ENCODE measurements at regions not wholly inside any gene's neighbourhood (a gene's known extent, or its start where the extent isn't known, plus 50 kb on each side); places are given as distances from the start of the nearest gene placed in this dataset.

- H3K4me3 Mint-ChIP-seq, result no peak overlapping the region
- ChIA-PET POLR2A (no interaction called here), CTCF (no interaction called here)
- H3K4me1 Mint-ChIP-seq, result no peaks in the 10 kb centered on the region
- no peak for DNase-seq
- no peaks in the 10 kb centered on the region for H3K36me3 Mint-ChIP-seq (ENCODE audit: low read depth)
- H3K27me3 Mint-ChIP-seq, result peaks cover 10% of the 10 kb centered on the region
- H3K27ac Mint-ChIP-seq, result no peak overlapping the region
- no peaks in the 10 kb centered on the region for H3K9me3 Mint-ChIP-seq
These were observed 157.9 kb upstream of the ALDH1B1 start for GRCh38 chr9:38234479-38235170.

GRCh38 chr9:38233796-38234355, 158.6 kb upstream of the ALDH1B1 start:
- no peak for DNase-seq
- peaks cover 14% of the 10 kb centered on the region for H3K27me3 Mint-ChIP-seq
- H3K27ac Mint-ChIP-seq, result no peak overlapping the region
- ChIA-PET CTCF (no interaction called here), POLR2A (no interaction called here)
- H3K4me3 Mint-ChIP-seq, result no peak overlapping the region
- H3K4me1 Mint-ChIP-seq, result no peaks in the 10 kb centered on the region
- H3K9me3 Mint-ChIP-seq, result no peaks in the 10 kb centered on the region
- H3K36me3 Mint-ChIP-seq (ENCODE audit: low read depth), result no peaks in the 10 kb centered on the region

- POLR2A ChIA-PET, result no interaction called here
- Mint-ChIP-seq H3K27ac (no peak overlapping the region), H3K4me1 (no peaks in the 10 kb centered on the region), H3K9me3 (no peaks in the 10 kb centered on the region), H3K36me3 (ENCODE audit: low read depth) (no peaks in the 10 kb centered on the region), H3K27me3 (peaks cover 16% of the 10 kb centered on the region), H3K4me3 (no peak overlapping the region)
- no peak for DNase-seq
- CTCF ChIA-PET, result no interaction called here
These were observed 159.2 kb upstream of the ALDH1B1 start for GRCh38 chr9:38233343-38233742.

- no peak for DNase-seq
- no peaks in the 10 kb centered on the region for H3K36me3 Mint-ChIP-seq (ENCODE audit: low read depth)
- CTCF ChIA-PET, result no interaction called here
- no peak overlapping the region for H3K4me3 Mint-ChIP-seq
- no peak overlapping the region for H3K27ac Mint-ChIP-seq
- POLR2A ChIA-PET, result no interaction called here
- peaks cover 2% of the 10 kb centered on the region for H3K4me1 Mint-ChIP-seq
- H3K9me3 Mint-ChIP-seq, result no peaks in the 10 kb centered on the region
- peaks cover 16% of the 10 kb centered on the region for H3K27me3 Mint-ChIP-seq
These were observed 159.6 kb upstream of the ALDH1B1 start for GRCh38 chr9:38232895-38233294.

- Mint-ChIP-seq H3K27me3 (peaks cover 19% of the 10 kb centered on the region), H3K27ac (no peak overlapping the region), H3K9me3 (no peaks in the 10 kb centered on the region), H3K4me1 (peaks cover 16% of the 10 kb centered on the region), H3K4me3 (no peak overlapping the region), H3K36me3 (ENCODE audit: low read depth) (no peaks in the 10 kb centered on the region)
- CTCF ChIA-PET, result no interaction called here
- no peak for DNase-seq
- POLR2A ChIA-PET, result no interaction called here
These were observed 160.6 kb upstream of the SHB start for GRCh38 chr9:38229504-38230155.

- POLR2A ChIA-PET, result no interaction called here
- Mint-ChIP-seq H3K4me1 (peaks cover 16% of the 10 kb centered on the region), H3K27ac (no peak overlapping the region), H3K36me3 (ENCODE audit: low read depth) (no peaks in the 10 kb centered on the region), H3K27me3 (peaks cover 22% of the 10 kb centered on the region), H3K9me3 (no peaks in the 10 kb centered on the region), H3K4me3 (no peak overlapping the region)
- CTCF ChIA-PET, result no interaction called here
- DNase-seq, result no peak
These were observed 160.1 kb upstream of the SHB start for GRCh38 chr9:38229104-38229500.

- CTCF ChIA-PET, result interaction anchor here (1.3 kb wide), 1 partner anchor 68 kb away, joined by 6 read pairs; no protein-coding TSS in a partner anchor
These were observed 159.5 kb upstream of the SHB start for GRCh38 chr9:38228331-38229103.

GRCh38 chr9:38227656-38228055, 158.6 kb upstream of the SHB start:
- DNase-seq, result peak; percentile 38
- peaks cover 16% of the 10 kb centered on the region for H3K4me1 Mint-ChIP-seq
- H3K9me3 Mint-ChIP-seq, result no peaks in the 10 kb centered on the region
- ChIA-PET POLR2A (interaction anchor here (1.1 kb wide), 1 partner anchor 112 kb away, joined by 3 read pairs; no protein-coding TSS in a partner anchor), CTCF (interaction anchor here (0.7 to 1.3 kb wide), 2 partner anchors 67 to 111 kb away, joined by 3 to 6 read pairs; no protein-coding TSS in a partner anchor)
- no peaks in the 10 kb centered on the region for H3K36me3 Mint-ChIP-seq (ENCODE audit: low read depth)
- peak overlapping the region; percentile 46 for H3K4me3 Mint-ChIP-seq
- peaks cover 20% of the 10 kb centered on the region for H3K27me3 Mint-ChIP-seq
- H3K27ac Mint-ChIP-seq, result peak overlapping the region; percentile 35

More at GRCh38 chr9:38228331-38229103, 159.5 kb upstream of the SHB start:
- DNase-seq, result no peak
- Mint-ChIP-seq H3K27ac (no peak overlapping the region), H3K36me3 (ENCODE audit: low read depth) (no peaks in the 10 kb centered on the region), H3K27me3 (peaks cover 21% of the 10 kb centered on the region), H3K4me3 (no peak overlapping the region), H3K9me3 (no peaks in the 10 kb centered on the region), H3K4me1 (peaks cover 16% of the 10 kb centered on the region)
- POLR2A ChIA-PET, result no interaction called here

- Mint-ChIP-seq H3K36me3 (ENCODE audit: low read depth) (no peaks in the 10 kb centered on the region), H3K4me3 (peak overlapping the region; percentile 46), H3K27me3 (peaks cover 21% of the 10 kb centered on the region), H3K4me1 (peaks cover 16% of the 10 kb centered on the region), H3K9me3 (no peaks in the 10 kb centered on the region), H3K27ac (peak overlapping the region; percentile 35)
- ChIA-PET POLR2A (interaction anchor here (1.1 kb wide), 1 partner anchor 112 kb away, joined by 3 read pairs; no protein-coding TSS in a partner anchor), CTCF (interaction anchor here (0.7 to 1.3 kb wide), 2 partner anchors 66 to 112 kb away, joined by 3 to 6 read pairs; no protein-coding TSS in a partner anchor)
- DNase-seq, result peak; percentile 62
These were observed 158.1 kb upstream of the SHB start for GRCh38 chr9:38227061-38227540.

- H3K36me3 Mint-ChIP-seq (ENCODE audit: low read depth), result no peaks in the 10 kb centered on the region
- ChIA-PET POLR2A (interaction anchor here (1.1 kb wide), 1 partner anchor 113 kb away, joined by 3 read pairs; no protein-coding TSS in a partner anchor), CTCF (no interaction called here)
- DNase-seq, result no peak
- peaks cover 16% of the 10 kb centered on the region for H3K4me1 Mint-ChIP-seq
- H3K27me3 Mint-ChIP-seq, result peaks cover 24% of the 10 kb centered on the region
- no peaks in the 10 kb centered on the region for H3K9me3 Mint-ChIP-seq
- no peak overlapping the region for H3K27ac Mint-ChIP-seq
- peak overlapping the region; percentile 18 for H3K4me3 Mint-ChIP-seq
These were observed 157.5 kb upstream of the SHB start for GRCh38 chr9:38226491-38226951.

- POLR2A ChIA-PET, result no interaction called here
- no peak for DNase-seq
- H3K36me3 Mint-ChIP-seq (ENCODE audit: low read depth), result no peaks in the 10 kb centered on the region
- no peak overlapping the region for H3K4me3 Mint-ChIP-seq
- peaks cover 16% of the 10 kb centered on the region for H3K4me1 Mint-ChIP-seq
- H3K9me3 Mint-ChIP-seq, result no peaks in the 10 kb centered on the region
- H3K27ac Mint-ChIP-seq, result no peak overlapping the region
- CTCF ChIA-PET, result no interaction called here
- H3K27me3 Mint-ChIP-seq, result peaks cover 22% of the 10 kb centered on the region
These were observed 155.9 kb upstream of the SHB start for GRCh38 chr9:38224941-38225340.

GRCh38 chr9:38216572-38216971, 147.5 kb upstream of the SHB start:
- POLR2A ChIA-PET, result no interaction called here
- H3K9me3 Mint-ChIP-seq, result no peaks in the 10 kb centered on the region

GRCh38 chr9:38215465-38215864, 146.4 kb upstream of the SHB start:
- ChIA-PET POLR2A (no interaction called here), CTCF (no interaction called here)
- H3K27ac Mint-ChIP-seq, result no peak overlapping the region

More at GRCh38 chr9:38216572-38216971, 147.5 kb upstream of the SHB start:
- Mint-ChIP-seq H3K36me3 (ENCODE audit: low read depth) (no peaks in the 10 kb centered on the region), H3K27ac (no peak overlapping the region), H3K4me1 (no peaks in the 10 kb centered on the region), H3K27me3 (peaks cover 12% of the 10 kb centered on the region), H3K4me3 (no peak overlapping the region)
- DNase-seq, result no peak
- CTCF ChIA-PET, result interaction anchor here (0.6 to 0.7 kb wide), 2 partner anchors 64 to 103 kb away, joined by 3 to 4 read pairs; no protein-coding TSS in a partner anchor

More at GRCh38 chr9:38215465-38215864, 146.4 kb upstream of the SHB start:
- no peak for DNase-seq
- Mint-ChIP-seq H3K9me3 (no peaks in the 10 kb centered on the region), H3K4me1 (no peaks in the 10 kb centered on the region), H3K36me3 (ENCODE audit: low read depth) (no peaks in the 10 kb centered on the region), H3K4me3 (no peak overlapping the region), H3K27me3 (peaks cover 12% of the 10 kb centered on the region)
